Occipital lobe (tissue), 1 donor: ENCODE measurements at regions not wholly inside any gene's neighbourhood (a gene's known extent, or its start where the extent isn't known, plus 50 kb on each side); places are given as distances from the start of the nearest gene placed in this dataset.
"Not testable (repeated sequence)": the region's sequence is repeated elsewhere in the genome, so short reads cannot be mapped to it uniquely, and the experiment has no call there.

Source experiments
- DNase-seq: peaks from one replicate; lab custom pipeline; 2025; lab: John Stamatoyannopoulos, UW

GRCh38 chr11:103584720-103585119 is 451.7 kb upstream of the DDI1 start:
- no peak for DNase-seq

- no peak for DNase-seq
Measured at GRCh38 chr11:103585401-103585800, 451.0 kb upstream of the DDI1 start.

- no peak for DNase-seq
Measured at GRCh38 chr11:103585911-103586310, 450.5 kb upstream of the DDI1 start.

GRCh38 chr11:103586756-103587155 is 449.7 kb upstream of the DDI1 start:
- no peak for DNase-seq

GRCh38 chr11:103587901-103588788 is 448.3 kb upstream of the DDI1 start:
- no peak for DNase-seq

DNA sequence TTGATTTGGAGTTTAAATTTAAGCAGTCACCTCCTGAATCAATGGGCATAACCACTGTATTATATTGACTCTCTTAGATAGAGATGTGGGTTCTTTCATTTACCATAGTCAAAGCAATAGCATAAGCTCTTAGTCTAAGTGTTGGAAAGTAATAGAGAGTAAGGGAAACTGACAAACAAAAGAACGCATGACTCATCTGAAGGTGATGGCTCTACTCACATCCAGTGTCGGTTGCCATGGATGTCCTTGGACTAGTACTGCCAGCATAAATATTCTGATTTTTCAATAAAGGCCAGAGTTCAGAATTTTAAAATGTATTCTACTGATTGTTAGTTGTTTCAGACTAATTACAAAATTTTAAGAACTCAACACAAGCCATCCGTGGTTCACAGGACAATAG is 444.9 kb upstream of the DDI1 start:
- DNase-seq = no peak

DNA sequence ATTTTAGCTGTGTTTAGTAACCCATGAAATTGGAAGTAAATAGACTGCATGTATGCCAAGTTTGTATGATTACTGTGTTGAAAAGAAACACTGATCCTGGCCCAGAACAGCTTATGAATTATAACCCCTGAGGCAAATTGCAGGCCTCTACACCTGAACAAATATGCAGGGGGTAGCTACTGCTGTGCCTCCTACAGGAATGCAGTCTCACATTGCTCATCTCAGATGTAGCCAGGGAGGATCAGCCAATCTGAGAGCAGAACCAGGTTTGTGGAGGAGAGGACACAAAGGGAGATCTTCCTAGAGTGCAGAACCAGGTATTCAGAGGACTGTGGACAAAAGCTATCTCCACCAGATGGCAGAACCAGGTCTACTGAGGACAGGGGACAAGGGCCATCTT is 442.2 kb upstream of the DDI1 start:
- DNase-seq = no peak

- no peak for DNase-seq
Measured at GRCh38 chr11:103596315-103596714, 440.1 kb upstream of the DDI1 start.

DNA sequence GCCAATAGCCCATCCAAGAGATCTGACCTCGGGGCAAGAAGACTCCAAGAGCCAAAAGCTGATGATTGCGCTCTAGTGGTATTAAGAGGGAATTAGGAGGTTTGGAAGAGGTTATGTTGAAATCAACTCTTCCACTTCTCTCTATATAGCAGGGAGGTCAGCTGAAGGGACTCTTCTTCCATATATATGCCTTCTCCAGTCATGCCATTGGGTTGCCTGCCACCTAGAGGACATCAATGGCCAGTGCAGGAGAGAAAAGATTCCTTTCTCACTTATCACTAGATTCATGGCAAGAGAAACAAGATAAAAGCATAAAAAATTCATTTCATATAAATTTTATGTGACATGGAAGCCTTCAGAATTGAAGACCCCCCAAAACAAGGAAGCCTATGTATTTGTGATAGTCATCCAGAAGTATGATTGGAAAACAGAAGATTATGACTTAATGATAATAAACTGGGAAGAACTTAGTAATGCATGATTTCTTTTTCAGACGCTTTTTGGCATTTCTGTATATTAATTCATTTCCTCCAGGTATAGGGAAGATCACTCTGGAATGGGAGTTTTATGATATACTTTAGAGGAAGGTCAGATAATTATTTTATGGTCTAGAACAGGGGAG is 435.1 kb upstream of the DDI1 start:
- no peak for DNase-seq

GRCh38 chr11:103602840-103603239 is 433.6 kb upstream of the DDI1 start:
- DNase-seq = no peak

DNA sequence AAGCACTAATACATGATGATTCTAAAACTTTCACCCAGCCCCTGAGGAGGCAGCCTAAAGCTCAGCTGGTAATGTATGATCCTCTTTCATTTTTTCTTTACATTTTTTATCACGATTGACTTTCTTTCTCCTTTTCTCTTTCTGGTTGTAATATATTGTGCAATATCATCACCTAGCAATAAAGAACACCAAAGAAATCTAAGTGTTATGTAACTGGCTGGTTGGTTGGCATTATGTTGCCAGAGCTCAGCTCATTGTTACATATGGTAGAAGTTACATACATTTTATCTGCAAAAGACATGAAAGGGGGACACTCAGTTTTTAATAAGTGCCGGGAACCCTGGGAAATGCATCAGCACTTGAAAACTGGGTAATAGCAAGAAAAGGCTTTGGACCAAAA is 432.1 kb upstream of the DDI1 start:
- no peak for DNase-seq

- DNase-seq = no peak
Measured at GRCh38 chr11:103608566-103608965, 427.9 kb upstream of the DDI1 start.

GRCh38 chr11:103609117-103610066 is 427.0 kb upstream of the DDI1 start:
- DNase-seq = no peak

GRCh38 chr11:103610435-103610834 is 426.0 kb upstream of the DDI1 start:
- DNase-seq = no peak

- not testable (repeated sequence) for DNase-seq
Measured at GRCh38 chr11:103611526-103612260, 424.7 kb upstream of the DDI1 start.

- DNase-seq = not testable (repeated sequence)
Measured at GRCh38 chr11:103612451-103612850, 424.0 kb upstream of the DDI1 start.

DNA sequence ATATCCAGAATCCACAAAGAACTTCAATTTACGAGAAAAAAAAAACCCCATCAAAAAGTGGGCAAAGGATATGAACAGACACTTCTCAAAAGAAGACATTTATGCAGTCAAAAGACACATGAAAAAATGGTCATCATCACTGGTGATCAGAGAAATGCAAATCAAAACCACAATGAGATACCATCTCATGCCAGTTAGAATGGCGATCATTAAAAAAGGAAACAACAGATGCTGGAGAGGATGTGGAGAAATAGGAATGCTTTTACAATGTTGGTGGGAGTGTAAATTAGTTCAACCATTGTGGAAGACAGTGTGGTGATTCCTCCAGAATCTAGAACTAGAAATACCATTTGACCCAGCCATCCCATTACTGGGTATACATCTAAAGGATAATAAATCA is 419.9 kb upstream of the DDI1 start:
- DNase-seq = not testable (repeated sequence)

DNA sequence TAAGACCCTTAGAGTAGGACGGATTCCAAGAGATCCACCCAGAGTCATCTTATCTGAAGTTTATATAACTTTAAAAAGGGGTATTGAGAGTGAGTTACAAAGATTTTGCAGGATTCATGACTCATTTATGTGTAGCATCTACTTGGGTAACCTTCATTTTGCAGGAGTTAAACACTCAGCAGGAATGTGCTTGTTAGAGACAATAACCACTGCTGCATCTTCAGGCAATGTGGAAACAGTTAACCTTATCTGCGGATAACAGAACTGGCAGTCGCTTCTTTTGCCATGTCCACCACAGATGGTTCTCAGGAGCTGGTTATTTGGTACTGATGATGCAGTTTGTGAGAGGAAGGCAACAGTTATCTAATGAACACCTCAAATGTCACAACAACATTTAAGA is 417.9 kb upstream of the DDI1 start:
- no peak for DNase-seq

DNA sequence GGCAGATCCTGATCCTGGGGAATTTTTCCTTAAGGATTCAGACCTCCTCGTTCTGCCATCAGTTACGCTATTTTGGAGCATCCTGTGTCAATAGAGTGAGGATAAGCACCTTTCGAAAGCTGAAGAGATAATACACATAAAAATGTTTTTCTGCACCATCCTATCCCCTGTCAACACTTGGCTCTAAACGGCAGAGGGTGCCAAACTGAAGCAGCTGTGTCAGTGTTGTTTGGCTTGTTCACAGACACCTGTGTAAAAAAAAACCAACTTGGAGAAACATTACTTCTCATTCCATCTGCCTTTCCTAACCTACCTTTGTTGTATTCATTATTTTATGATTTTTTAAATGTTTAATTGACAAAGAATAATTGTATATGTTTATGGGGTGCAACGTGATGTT is 417.0 kb upstream of the DDI1 start:
- DNase-seq = no peak

GRCh38 chr11:103619938-103620337 is 416.5 kb upstream of the DDI1 start:
- DNase-seq = no peak

DNA sequence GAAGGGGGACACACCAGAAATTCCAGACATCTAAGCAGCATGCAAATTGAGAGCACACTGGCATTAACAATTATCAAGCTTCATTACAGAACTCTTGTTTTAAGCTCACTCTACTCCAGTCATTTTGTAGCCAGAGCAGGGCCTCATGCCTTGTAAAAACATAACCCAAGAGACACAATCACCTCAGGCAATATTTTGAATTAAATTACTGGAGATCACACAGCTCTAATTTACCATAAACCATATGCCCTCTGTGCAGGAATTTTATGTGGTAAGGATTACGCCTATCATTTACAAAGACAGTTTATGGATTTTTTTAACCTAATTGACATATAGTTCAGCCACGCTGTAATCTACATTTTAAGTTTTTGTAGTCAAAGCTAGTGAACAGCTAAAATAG is 414.1 kb upstream of the DDI1 start:
- no peak for DNase-seq
